HuH-7.5 (cell line): ENCODE measurements at regions not wholly inside any gene's neighbourhood (a gene's known extent, or its start where the extent isn't known, plus 50 kb on each side); places are given as distances from the start of the nearest gene placed in this dataset.
"Not testable (repeated sequence)": the region's sequence is repeated elsewhere in the genome, so short reads cannot be mapped to it uniquely, and the experiment has no call there.

Experiments
- DNase-seq: peaks from one replicate; pipeline ENCODE4 v3.0.0; 2011; ENCODE audit warnings: low spot score

- DNase-seq: no peak
Observed at GRCh38 chr2:106009096-106009495, 185.0 kb downstream of the UXS1 start.

DNA sequence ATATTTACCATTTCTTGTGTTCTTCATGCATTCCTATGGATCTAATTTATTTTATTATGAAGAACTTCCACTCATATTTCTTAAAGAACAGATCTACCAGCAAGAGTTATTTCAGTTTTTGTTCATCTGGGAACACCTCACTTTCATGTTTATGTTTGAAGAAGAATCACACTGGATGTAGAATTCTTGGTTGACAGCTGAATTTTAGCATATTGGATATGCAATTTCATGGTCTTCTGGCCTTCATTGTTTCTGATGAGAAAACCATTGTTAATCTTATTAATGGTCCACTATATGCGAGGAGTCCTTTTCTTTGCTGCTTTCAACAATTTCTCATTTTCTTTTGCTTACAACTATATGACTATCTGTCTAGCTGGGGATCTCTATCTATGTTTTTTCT lies 189.2 kb downstream of the UXS1 start:
- DNase-seq: no peak

DNA sequence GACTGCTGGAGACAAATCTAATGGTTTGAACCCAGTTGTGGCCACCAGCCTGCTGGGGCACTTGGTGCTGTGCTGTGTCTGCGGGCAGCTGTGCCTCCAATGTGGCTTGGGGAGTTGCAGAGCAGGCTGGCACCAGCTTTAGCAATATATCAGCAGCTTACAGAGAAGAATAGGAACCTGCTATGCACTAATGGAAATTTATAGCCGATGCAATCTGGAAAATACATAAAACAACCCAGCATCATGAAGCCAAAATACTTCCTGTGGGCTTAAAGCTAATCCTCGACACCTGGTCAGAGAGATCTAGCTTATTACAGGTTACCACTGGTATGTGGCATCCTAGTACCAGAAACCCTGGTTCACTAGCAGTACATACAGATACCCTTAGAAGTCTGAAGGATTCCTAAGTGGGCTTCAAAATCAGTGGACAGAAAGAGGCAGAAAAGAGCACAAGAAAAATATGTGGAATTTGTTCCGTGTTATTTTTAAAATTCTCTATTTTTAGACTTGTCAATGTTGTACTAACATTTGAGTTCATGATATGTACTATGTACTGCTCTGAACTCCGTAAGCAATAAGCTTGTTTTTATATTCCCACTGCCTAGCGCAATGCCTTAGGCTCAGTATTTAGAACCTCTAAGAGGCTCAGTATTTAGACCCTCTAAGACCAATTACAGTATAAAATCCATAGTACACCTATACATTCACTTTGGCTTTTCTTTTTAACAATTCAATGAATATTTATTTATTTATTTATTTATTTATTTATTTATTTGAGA lies 194.7 kb downstream of the UXS1 start:
- DNase-seq: no peak

GRCh38 chr2:105997711-105998110 lies 196.4 kb downstream of the UXS1 start:
- no peak for DNase-seq

- no peak for DNase-seq
Observed at GRCh38 chr2:105990624-105991023, 203.5 kb downstream of the UXS1 start.

DNA sequence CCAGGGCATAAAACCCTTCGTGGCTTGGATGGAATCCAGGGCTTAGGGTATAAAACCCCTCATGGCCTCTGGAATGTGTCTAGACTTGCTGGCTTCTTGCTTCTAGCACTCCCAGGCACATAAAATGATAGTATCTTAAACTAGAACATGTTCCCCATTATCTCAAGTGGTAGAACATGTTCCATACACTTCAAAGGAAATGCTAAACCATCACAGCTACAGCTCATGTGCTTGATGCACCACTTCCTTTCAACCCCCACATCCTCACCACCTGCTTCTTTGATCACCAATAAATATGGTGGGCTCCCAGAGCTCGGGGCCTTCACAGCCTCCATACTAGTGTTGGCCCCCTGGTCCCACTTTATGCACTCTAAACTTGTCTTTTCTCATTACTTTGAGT lies 204.3 kb downstream of the UXS1 start:
- DNase-seq: not testable (repeated sequence)

DNA sequence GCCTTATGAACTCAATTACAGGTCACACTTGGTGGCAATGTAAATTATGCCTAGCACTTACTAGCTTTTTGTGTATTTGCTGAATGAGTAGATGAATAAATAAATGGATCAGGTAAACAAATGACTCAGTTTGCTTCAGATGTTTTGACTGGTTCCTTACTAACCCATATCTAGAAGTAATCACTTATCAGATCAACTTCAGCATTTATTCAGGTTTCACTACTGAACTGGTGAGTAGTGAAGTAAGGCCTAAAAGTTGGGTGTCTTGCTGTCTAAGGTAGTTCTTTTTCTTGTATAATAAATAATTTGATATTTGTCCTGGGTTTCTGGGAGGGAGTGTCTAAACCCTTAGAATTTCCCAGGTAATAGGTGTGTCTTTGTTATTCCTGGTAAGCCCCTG lies 205.0 kb downstream of the UXS1 start:
- no peak for DNase-seq

DNA sequence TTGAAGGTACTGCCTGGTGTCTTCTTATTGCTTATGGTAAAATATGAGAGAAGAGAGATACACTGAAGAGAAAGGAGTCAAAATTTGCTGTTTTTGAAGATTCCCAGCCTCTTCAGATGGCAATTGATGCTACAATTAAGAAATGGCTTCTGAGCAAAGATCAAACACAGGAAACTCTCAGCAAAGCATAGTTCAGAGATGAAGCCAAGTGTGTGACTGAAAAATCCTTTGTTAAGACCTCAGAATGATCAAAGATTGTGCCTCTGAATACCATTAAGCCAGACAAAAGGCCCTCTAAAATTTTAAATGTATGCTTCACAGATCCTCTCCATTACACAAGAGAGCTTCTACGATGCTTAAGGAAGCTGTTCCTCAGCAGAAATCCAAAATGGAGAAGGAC lies 216.3 kb downstream of the UXS1 start:
- no peak for DNase-seq

DNA sequence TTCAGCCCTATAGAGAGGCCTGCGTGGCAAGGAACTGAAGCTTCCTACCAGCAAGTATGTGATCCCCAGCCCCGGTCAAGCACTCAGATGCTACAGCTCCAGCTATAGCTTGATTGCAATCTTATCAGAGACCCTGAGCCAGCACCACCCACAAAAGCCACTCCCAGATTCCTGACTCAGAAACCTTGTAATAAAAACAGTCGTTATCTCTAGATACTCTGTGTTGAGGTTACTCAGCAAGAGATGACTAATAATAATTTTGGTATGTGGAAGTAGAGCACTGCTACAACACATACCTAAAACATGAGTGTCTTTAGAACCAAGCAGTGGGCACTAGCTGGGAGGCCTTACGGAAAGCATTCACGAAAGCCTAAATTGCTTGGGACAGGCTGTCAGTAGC lies 216.9 kb downstream of the UXS1 start:
- no peak for DNase-seq

DNA sequence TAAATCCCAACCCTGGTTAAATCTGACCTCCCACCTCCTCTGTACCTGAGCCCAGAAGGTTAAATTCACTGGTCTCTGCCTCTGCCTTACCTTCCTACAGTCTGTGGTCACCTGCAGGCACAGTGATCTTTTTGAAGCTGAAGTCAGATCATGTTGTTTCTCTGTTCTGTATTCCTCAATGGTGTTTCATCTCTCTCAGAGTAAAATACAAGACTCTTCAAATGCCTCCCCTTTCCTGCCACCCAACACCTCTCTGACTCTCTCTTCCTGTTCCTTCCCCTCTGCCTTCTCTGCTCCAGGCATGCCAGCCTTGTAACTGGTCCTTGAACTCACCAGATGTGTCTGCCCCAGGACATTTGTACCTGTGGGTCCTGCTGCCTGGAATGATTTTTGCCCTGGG lies 219.3 kb downstream of the UXS1 start:
- no peak for DNase-seq

- no peak for DNase-seq
Observed at GRCh38 chr2:105972927-105973326, 221.2 kb downstream of the UXS1 start.

GRCh38 chr2:105972246-105972645 lies 221.9 kb downstream of the UXS1 start:
- no peak for DNase-seq

DNA sequence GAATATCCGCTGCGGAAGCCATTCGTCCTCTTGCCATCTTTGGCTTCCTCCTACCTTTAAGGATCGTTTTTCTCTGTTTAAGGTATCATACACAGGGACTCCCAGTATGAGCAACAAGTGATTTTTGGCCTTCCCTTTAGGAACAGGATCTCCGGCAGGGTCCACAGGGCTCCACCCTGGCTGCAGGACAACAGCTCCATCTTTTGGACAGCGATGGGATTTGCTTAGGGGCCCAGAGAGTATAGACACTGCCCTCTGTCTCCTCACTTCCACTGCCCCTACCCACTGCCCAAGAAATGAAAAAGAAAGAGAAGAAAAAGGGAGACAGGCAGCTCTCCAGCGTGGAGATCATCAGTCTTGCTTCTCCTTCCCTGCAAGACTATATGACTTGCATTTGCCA lies 224.5 kb downstream of the UXS1 start:
- no peak for DNase-seq

DNA sequence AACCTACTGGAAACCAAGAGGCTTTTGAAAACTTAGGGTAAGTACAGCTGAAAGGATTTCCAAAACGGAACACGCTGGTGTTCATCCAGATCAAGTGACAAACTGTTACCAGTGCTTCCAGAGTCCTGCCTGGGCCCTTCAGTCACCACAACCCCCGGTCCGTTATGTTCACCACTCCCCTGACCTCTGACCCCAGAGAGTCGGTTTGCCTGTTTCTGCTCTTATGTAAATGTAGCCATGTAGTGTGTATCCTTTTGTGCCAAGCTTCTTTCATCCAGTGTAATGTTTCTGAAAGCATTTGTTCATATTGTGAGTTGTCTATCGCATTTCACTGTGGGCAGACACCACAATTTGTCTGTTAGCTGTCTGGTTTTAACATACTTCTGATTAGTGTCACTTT lies 217.5 kb downstream of the NCK2 start:
- no peak for DNase-seq

- no peak for DNase-seq
Observed at GRCh38 chr2:105961599-105962146, 217.0 kb downstream of the NCK2 start.

GRCh38 chr2:105959357-105959756 lies 214.6 kb downstream of the NCK2 start:
- no peak for DNase-seq

DNA sequence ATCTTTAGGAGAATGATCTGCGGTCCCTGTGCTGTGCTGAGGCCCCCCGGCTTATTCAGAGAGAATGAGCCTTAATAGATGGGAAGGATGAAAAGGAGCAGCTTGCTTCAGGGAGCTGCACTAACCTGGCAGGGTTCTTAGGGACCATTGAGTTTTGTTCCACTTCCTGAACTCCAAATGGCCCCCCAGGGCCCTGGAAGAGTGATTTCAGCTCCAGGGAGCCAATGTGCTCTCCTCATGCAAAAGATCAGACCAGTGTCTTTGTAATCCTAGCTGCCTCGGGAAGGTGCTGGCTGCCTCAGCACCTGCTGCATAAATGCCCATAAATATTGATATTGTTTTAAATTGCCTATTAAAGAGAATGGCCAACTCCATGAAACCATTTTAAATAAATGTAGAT lies 210.2 kb downstream of the NCK2 start:
- DNase-seq: no peak

DNA sequence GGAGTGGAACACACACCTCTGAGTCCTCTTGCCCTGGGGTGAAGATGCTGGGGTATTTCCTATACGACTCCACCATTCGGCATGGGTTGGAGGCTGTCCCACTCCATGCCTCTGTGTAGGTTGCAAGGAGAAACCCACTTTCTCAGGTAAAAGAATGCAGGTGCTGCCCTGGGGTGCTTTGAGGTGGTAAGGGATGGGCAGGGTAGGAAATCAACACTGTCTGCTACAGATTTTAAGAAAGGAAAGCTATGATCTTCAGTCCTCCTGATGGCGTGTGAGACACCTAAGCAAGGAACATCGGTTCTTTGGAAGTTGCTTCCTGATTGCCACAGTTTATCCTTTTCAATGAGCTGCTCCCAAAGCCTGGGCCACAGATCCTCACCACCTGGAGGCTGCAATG lies 209.2 kb downstream of the NCK2 start:
- no peak for DNase-seq

GRCh38 chr2:105952131-105952530 lies 207.4 kb downstream of the NCK2 start:
- DNase-seq: no peak

DNA sequence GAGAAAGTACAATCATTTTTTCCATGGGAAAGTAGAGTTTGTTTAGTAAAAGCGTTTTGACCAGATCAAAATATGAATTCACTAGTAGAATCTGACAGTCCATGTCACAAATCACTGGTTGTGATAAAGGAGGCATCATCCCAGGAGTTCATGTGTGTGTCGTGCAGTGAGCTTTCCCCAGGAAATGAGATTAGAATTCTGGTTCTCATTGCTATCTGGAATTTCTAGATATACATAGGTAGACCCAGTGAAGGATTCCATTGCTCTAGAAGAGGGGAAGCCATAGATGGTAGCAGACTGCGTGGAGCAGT lies 206.6 kb downstream of the NCK2 start:
- DNase-seq: no peak

DNA sequence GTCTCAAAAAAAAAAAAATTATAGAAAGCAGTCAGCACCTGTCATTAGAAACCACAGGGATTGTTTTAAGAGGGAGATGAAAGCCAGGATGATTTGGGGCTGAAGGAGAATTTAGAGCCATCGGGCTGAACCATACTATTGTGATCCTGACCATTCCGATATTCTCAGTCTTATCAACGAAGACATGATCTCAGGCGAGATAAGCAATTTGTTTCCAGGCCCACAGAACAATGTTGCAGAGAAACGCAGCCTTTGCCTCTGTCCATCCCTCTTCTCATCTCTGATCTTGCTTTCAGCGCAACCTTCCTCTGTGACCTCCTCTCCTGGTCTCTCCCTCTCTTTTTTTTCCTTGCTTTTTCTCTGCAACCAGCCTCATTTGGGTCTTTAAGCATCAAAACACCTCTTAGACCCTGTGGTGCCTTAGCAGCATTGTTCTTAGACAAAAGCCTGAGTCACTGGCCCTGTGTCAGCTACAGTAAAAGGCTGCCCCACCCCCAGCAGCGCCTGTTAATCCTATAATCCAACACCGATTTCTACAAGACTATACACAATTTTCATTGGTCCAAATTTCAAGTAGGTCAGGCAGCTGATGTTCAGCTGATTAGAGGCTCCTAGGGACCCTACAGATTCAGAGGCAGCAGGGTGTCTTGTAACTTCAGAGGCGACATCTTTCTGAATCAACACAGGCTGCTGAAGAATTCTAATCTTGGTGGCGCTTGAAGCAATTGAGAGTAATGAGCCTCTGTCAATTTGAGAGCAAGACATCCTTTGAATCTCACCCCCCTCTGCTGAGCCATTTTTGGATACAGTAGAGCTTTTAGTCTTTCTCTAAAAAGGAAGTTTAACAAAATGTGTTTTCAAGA lies 206.0 kb downstream of the NCK2 start:
- DNase-seq: no peak

GRCh38 chr2:105943977-105944376 lies 199.3 kb downstream of the NCK2 start:
- DNase-seq: no peak
